ENCODE measurements at regions not wholly inside any gene's neighbourhood (a gene's known extent, or its start where the extent isn't known, plus 50 kb on each side); places are given as distances from the start of the nearest gene placed in this dataset.

DNA sequence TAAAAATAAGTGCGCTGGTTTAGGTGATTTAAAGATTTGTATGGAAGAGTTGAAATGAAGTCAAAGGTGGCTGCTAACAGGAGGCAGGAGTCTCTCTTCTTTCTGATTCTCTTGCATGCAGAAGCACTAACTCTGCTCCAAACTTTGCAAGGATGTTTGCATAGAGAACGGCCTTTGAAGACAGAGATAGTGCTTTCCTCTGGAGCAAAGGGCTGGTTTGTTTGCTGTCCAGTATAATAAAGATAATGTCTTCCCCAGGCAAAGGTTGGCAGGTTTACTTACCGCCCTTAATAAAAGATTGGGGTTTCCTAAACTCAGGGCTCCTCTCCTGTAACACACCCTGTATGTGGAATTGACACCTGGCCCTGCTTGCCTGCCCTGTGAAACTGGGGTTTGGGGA, 210.6 kb upstream of the RREB1 start:
- TF ChIP-seq, protein P1, sequence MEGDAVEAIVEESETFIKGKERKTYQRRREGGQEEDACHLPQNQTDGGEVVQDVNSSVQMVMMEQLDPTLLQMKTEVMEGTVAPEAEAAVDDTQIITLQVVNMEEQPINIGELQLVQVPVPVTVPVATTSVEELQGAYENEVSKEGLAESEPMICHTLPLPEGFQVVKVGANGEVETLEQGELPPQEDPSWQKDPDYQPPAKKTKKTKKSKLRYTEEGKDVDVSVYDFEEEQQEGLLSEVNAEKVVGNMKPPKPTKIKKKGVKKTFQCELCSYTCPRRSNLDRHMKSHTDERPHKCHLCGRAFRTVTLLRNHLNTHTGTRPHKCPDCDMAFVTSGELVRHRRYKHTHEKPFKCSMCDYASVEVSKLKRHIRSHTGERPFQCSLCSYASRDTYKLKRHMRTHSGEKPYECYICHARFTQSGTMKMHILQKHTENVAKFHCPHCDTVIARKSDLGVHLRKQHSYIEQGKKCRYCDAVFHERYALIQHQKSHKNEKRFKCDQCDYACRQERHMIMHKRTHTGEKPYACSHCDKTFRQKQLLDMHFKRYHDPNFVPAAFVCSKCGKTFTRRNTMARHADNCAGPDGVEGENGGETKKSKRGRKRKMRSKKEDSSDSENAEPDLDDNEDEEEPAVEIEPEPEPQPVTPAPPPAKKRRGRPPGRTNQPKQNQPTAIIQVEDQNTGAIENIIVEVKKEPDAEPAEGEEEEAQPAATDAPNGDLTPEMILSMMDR (IDR thresholded peaks at IDR 0.05), result no peak
- TF ChIP-seq POLR2A (IDR thresholded peaks at IDR 0.05) (no peak), POLR2AphosphoS5 (IDR thresholded peaks at IDR 0.05) (no peak), EP300 (IDR thresholded peaks at IDR 0.05) (no peak)
